Brain microvascular endothelial cell (primary cell): ENCODE measurements at regions not wholly inside any gene's neighbourhood (a gene's known extent, or its start where the extent isn't known, plus 50 kb on each side); places are given as distances from the start of the nearest gene placed in this dataset.

Experiments used
- DNase-seq: peaks from one replicate; pipeline ENCODE4 v3.0.0-alpha.2; 2020
- H3K27ac ChIP-seq: fragments of 250-450 bp; sonication (Bioruptor Pico); 2 replicates; pipeline ENCODE4 v1.5.1; 2020; ENCODE audit warnings: mild to moderate bottlenecking, moderate library complexity
- H3K27me3 ChIP-seq: fragments of 250-450 bp; sonication (Bioruptor Pico); replicated peaks from 2 replicates; pipeline ENCODE4 v1.5.1; 2020; ENCODE audit warnings: mild to moderate bottlenecking
- H3K36me3 ChIP-seq: fragments of 250-450 bp; sonication (Bioruptor Pico); replicated peaks from 2 replicates; pipeline ENCODE4 v1.5.1; 2020; ENCODE audit warnings: mild to moderate bottlenecking
- H3K4me3 ChIP-seq: 2 replicates; pipeline ENCODE4 v1.5.1; 2011; ENCODE audit warnings: low read depth, mild to moderate bottlenecking, control low read depth, low read length, moderate library complexity
- in situ Hi-C: cut with HindIII; loops from 2 replicates; pipeline ENCODE4 v1.10.0; 2017; ENCODE audit warnings: low sequenced_read_pairs, low pct_ligation_motif_present
- TF ChIP-seq, protein P1 (sequence below): IDR thresholded peaks from 2 replicates; pipeline ENCODE4 v1.5.1; 2011; ENCODE audit warnings: low read depth, mild to moderate bottlenecking, moderate library complexity, low read length, control low read depth, inconsistent platforms; ENCODE audit errors: missing control alignments

GRCh38 chr4:132276185-132276584 lies 872.9 kb upstream of the PCDH10 start:
- DNase-seq: no peak
- no peak overlapping the region for H3K27ac ChIP-seq
- no peaks in the 10 kb centered on the region for H3K27me3 ChIP-seq
- in situ Hi-C loops: no loop called here
- H3K36me3 ChIP-seq: no peaks in the 10 kb centered on the region
- no peak overlapping the region for H3K4me3 ChIP-seq
- TF ChIP-seq, protein P1, sequence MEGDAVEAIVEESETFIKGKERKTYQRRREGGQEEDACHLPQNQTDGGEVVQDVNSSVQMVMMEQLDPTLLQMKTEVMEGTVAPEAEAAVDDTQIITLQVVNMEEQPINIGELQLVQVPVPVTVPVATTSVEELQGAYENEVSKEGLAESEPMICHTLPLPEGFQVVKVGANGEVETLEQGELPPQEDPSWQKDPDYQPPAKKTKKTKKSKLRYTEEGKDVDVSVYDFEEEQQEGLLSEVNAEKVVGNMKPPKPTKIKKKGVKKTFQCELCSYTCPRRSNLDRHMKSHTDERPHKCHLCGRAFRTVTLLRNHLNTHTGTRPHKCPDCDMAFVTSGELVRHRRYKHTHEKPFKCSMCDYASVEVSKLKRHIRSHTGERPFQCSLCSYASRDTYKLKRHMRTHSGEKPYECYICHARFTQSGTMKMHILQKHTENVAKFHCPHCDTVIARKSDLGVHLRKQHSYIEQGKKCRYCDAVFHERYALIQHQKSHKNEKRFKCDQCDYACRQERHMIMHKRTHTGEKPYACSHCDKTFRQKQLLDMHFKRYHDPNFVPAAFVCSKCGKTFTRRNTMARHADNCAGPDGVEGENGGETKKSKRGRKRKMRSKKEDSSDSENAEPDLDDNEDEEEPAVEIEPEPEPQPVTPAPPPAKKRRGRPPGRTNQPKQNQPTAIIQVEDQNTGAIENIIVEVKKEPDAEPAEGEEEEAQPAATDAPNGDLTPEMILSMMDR: no peak

- no peak overlapping the region for H3K4me3 ChIP-seq
- H3K27me3 ChIP-seq: no peaks in the 10 kb centered on the region
- H3K36me3 ChIP-seq: no peaks in the 10 kb centered on the region
- in situ Hi-C loops: no loop called here
- TF ChIP-seq, protein P1: no peak
- no peak overlapping the region for H3K27ac ChIP-seq
- no peak for DNase-seq
Observed at GRCh38 chr4:132276989-132277388, 872.1 kb upstream of the PCDH10 start.

DNA sequence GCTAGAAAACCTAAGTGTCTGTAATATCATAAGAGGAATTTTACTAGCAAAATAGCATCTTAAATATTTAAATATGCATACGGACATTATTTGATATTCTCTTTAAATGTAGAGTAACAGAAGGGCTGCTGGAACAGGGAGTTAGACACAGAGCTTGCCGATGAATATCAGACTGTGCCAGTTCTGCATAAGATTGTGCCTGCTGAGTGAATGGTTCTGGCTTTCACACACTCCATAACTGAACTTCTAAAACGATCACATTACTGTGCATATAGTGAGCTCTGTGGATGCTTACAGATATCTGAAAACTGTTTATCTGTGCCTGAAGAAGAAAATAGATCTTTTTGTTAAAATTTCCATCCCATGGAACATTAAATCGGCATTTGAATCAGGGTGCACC lies 867.4 kb upstream of the PCDH10 start:
- Histone ChIP-seq H3K27me3 (no peaks in the 10 kb centered on the region), H3K4me3 (no peak overlapping the region), H3K27ac (no peak overlapping the region), H3K36me3 (no peaks in the 10 kb centered on the region)
- TF ChIP-seq, protein P1: no peak
- in situ Hi-C loops: no loop called here
- no peak for DNase-seq

DNA sequence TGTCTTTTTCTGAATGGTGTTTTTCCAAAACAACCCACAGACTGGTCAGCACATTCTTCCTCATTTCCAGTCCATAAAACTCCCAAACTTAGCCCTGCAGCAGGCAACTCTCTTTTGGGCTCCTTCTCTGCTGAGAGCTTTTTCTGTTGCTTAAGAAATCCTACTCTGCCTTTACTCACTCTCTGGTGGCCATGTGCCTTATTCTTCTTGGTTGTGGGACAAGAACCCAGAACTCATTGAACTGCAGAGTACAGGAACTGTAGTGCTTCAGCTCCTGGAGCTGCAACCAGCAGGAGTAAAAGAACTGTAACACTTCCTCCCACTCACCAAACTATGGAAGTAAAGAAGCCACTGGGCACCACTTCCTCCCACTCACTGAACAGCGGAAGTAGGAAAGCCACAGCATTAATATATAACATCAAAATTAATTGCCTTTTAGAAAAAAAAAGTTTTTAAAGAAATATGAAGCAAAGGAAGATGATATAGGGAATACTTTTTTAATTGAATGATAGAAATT lies 864.1 kb upstream of the PCDH10 start:
- TF ChIP-seq, protein P1: no peak
- Histone ChIP-seq H3K36me3 (no peaks in the 10 kb centered on the region), H3K27me3 (no peaks in the 10 kb centered on the region), H3K4me3 (no peak overlapping the region), H3K27ac (no peak overlapping the region)
- in situ Hi-C loops: no loop called here
- no peak for DNase-seq

GRCh38 chr4:132297346-132297745 lies 851.7 kb upstream of the PCDH10 start:
- H3K27me3 ChIP-seq: no peaks in the 10 kb centered on the region
- H3K36me3 ChIP-seq: no peaks in the 10 kb centered on the region
- no peak for DNase-seq
- in situ Hi-C loops: no loop called here
- TF ChIP-seq, protein P1: no peak
- H3K27ac ChIP-seq: no peak overlapping the region
- H3K4me3 ChIP-seq: no peak overlapping the region

DNA sequence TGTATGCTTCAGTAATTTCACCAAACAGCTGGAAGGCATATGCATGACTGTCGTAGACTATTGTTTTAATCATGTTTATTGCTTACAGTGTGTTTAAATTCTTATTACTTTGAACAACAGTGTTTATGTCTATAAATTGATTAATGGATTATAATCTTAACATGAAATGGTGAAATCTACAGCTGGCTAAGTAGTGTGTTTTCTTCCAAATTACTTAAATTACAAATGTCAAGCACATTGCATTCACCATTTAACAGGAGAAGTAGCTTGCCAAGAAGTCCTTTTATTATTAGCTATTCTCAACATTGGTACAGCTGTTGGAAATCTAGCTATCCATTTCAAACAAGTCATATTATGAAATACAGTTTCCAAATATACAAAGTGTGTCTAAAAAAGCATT lies 849.3 kb upstream of the PCDH10 start:
- H3K36me3 ChIP-seq: no peaks in the 10 kb centered on the region
- TF ChIP-seq, protein P1: no peak
- H3K4me3 ChIP-seq: no peak overlapping the region
- H3K27ac ChIP-seq: no peak overlapping the region
- no peaks in the 10 kb centered on the region for H3K27me3 ChIP-seq
- in situ Hi-C loops: no loop called here
- no peak for DNase-seq
